Thymus (tissue), 11 donors: ENCODE measurements at regions not wholly inside any gene's neighbourhood (a gene's known extent, or its start where the extent isn't known, plus 50 kb on each side); places are given as distances from the start of the nearest gene placed in this dataset.

Experiments used
- DNase-seq, 9 donors: peaks; one replicate each; pipeline ENCODE4 v3.0.0-alpha.2; 2013; ENCODE audit warnings: low spot score in 9 of 9, low read depth in 6 of 9, missing footprints in 1 of 9
- H3K27ac ChIP-seq, 2 donors: one replicate each; pipeline ENCODE4 v1.5.1; 2013; ENCODE audit warnings: control low read depth in 1 of 2, low read depth in 1 of 2, low read length in 1 of 2, mild to moderate bottlenecking in 1 of 2, moderate library complexity in 1 of 2
- H3K27me3 ChIP-seq, 2 donors: one replicate each; pipeline ENCODE4 v1.5.1; 2013; ENCODE audit warnings: low read length in 1 of 2; ENCODE audit not compliant: control insufficient read depth in 2 of 2, insufficient read depth in 1 of 2
- H3K36me3 ChIP-seq, 2 donors: one replicate each; pipeline ENCODE4 v1.5.1; 2013; ENCODE audit warnings: low read length in 1 of 2, mild to moderate bottlenecking in 1 of 2, moderate library complexity in 1 of 2; ENCODE audit not compliant: control insufficient read depth in 2 of 2, insufficient read depth in 2 of 2
- H3K4me1 ChIP-seq, 2 donors: one replicate each; pipeline ENCODE4 v1.5.1; 2013; ENCODE audit warnings: low read length in 2 of 2; ENCODE audit not compliant: control insufficient read depth in 2 of 2, insufficient read depth in 2 of 2
- H3K4me3 ChIP-seq, 2 donors: one replicate each; pipeline ENCODE4 v1.5.1; 2013; ENCODE audit warnings: low read length in 2 of 2, control low read depth in 1 of 2, mild to moderate bottlenecking in 1 of 2
- H3K9me3 ChIP-seq, 2 donors: one replicate each; pipeline ENCODE4 v1.5.1; 2013; ENCODE audit warnings: low read length in 1 of 2, mild to moderate bottlenecking in 1 of 2; ENCODE audit not compliant: control insufficient read depth in 2 of 2, insufficient read depth in 1 of 2
- WGBS: extraction: QIAGEN DNeasy Blood & Tissue Kit; methylation state at CpG from one replicate; pipeline ENCODE4 v1.1.7; 2013; 5-methylcytosine and 5-hydroxymethylcytosine counted together
- donor health status: healthy.

DNA sequence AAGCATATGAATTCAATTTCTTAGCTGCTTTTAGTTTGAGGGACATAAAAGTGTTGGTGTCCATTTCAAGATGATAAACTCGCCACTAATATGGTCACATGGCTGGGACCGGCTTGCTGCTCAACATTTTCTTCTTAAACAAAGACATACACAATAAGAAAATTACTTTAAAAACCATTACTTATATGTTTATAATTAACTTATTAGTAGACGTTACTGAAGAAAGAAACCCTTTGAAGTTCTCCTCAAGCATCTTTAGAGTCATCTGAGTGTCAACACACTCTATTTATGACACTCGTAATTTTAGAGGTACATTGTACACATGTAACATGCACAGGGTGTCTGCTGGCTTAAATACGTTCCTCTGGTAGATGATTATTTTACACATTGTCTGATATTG, 74.7 kb downstream of the BMP4 start:
- Histone ChIP-seq H3K27ac (no peak overlapping the region), H3K36me3 (no peaks in the 10 kb centered on the region), H3K4me1 (no peaks in the 10 kb centered on the region), H3K27me3 (no peaks in the 10 kb centered on the region), H3K9me3 (no peaks in the 10 kb centered on the region), H3K4me3 (no peak overlapping the region)
- DNase-seq, result no peak
- 88% methylated on average over 5 of the region's 5 CpGs for WGBS

DNA sequence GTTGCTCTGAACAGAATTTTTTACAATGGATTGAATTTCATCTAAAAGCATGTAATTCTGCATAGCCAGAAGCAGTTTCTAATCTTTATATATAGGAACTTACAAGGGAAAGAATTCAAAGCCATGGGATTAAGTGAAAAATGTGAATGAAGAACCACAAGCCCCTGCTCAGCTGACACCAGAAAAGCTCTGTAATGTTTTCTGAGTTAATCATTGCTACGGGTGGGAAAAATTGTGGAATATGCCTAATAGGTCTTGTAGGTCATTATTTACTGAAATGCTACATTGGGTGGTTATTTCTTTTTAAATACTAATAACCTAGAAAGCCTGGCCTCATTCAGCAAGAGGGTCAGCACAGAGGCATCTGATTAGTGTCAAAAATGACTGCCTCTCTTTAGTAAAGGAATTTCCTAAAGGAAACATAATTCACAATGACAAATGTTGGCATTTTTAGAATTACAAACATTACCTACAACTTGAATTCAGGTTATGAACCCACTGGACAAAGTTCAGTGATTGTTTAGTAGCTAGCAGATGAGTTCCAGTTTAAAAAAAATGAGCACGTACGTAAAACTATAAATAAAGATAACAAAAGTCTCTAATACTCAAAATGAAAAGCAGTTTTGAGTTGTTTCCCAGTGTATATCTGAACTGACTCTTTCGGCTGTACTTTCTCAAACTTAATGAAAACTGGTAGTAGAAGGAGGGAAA, 75.3 kb downstream of the BMP4 start:
- no peak overlapping the region for H3K27ac ChIP-seq
- no peaks in the 10 kb centered on the region for H3K9me3 ChIP-seq
- H3K4me1 ChIP-seq, result no peaks in the 10 kb centered on the region
- no peak for DNase-seq
- no peak overlapping the region for H3K4me3 ChIP-seq
- 81% methylated on average over 4 of the region's 4 CpGs for WGBS
- no peaks in the 10 kb centered on the region for H3K36me3 ChIP-seq
- H3K27me3 ChIP-seq, result no peaks in the 10 kb centered on the region

DNA sequence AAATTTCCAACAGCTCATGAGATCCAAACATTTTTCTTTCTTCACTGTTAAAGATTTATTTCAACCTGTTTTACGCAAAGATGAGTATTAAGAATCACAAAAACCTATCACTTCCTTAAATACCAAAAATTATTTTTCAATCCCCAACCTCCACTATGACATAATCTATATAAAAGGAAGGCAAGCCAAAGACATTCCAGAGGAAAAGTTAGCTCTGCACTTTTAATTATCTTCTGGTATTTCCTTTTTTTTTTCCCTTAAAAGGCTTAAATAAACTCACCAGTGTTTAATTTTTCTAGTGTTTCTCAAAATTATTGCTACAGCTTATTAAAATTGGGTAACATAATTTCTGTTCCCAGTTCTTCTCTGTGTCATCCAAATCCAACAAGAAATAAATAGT, 75.9 kb downstream of the BMP4 start:
- no peak overlapping the region for H3K4me3 ChIP-seq
- no peaks in the 10 kb centered on the region for H3K4me1 ChIP-seq
- no peaks in the 10 kb centered on the region for H3K36me3 ChIP-seq
- no peaks in the 10 kb centered on the region for H3K27me3 ChIP-seq
- no peaks in the 10 kb centered on the region for H3K9me3 ChIP-seq
- no peak for DNase-seq
- no peak overlapping the region for H3K27ac ChIP-seq
- WGBS, result 96% methylated on average over 1 of the region's 1 CpG

DNA sequence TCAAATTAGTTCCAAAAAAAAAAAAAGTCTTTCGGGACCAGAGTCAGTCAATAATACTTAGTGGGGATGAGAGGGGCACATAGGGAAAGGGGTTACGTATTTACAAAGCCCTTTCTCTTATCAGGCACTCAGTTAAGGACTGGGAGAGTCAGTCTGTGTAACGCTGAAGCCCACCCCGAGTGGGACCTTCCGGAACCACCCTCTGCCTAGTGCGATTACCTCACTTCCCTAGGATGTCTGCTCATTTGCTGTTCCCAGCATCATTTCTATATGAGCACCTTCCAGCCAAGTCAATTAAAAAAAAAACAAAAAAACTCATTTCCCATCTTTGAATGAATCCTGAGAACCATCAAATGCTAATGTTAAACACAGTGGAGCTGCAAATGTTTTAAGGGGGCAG, 76.9 kb downstream of the BMP4 start:
- Histone ChIP-seq H3K4me1 (no peaks in the 10 kb centered on the region), H3K36me3 (no peaks in the 10 kb centered on the region), H3K4me3 (no peak overlapping the region), H3K9me3 (no peaks in the 10 kb centered on the region), H3K27ac (no peak overlapping the region), H3K27me3 (no peaks in the 10 kb centered on the region)
- 92% methylated on average over 6 of the region's 6 CpGs for WGBS
- DNase-seq, result no peak

DNA sequence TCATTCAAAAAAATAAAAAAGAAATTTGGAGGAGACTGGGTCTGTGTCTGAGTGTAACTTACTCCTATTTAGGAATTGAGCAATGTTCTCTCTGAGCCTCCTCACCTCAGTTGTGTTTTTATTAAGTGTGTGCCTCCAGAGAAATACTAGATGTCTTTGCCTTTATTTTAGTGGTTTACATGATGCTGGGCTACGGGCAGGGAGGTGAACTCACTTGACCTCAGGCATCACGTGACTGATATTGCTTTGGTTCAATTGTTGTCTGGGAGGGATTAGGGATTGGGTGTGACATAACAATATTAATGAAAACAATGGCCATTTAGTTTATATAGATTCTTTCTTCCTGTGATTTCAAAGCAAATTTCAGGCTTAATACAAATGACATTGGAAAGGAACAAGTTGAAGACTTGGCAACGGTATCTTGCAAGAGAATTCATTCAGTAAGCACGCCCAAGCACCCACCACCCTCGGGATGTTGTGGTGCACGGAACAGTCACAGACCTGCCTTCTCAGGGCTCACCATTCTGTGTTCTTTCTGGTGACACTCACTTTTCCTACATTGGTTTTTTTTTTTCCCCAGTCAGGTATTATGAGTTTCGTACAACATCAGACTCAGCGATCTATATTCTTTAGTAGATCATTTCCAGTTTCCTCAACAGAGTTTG, 77.5 kb downstream of the BMP4 start:
- DNase-seq, result no peak
- H3K4me1 ChIP-seq, result no peaks in the 10 kb centered on the region
- no peaks in the 10 kb centered on the region for H3K9me3 ChIP-seq
- H3K27ac ChIP-seq, result no peak overlapping the region
- no peak overlapping the region for H3K4me3 ChIP-seq
- H3K36me3 ChIP-seq, result no peaks in the 10 kb centered on the region
- no peaks in the 10 kb centered on the region for H3K27me3 ChIP-seq
- 91% methylated on average over 8 of the region's 8 CpGs for WGBS

DNA sequence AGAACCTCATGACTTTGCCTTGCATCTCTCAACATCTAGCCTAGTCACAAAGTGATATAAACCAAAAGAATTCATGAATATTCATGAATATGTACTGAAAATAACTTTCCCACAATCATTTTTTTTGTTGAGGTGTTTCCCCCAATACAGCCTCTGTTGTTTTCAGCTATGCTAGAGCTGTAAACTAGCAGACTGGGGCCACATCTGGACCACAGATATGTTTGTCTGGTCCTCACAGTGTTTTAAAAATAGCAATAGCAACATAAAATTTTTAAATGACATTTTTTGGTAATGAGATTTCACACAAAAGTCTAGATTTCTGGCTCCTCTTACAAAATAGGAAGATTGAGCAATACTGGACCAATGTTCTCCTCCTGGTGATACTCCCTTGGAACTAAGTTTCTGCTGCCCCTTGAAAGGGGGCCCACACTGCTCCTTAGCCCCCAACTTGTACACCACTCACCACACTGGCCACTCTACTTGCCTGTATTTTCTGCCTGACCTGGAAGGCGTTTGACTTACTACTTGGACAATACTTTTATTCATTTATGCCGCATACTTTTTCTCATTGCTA, 81.2 kb downstream of the BMP4 start:
- no peak for DNase-seq

DNA sequence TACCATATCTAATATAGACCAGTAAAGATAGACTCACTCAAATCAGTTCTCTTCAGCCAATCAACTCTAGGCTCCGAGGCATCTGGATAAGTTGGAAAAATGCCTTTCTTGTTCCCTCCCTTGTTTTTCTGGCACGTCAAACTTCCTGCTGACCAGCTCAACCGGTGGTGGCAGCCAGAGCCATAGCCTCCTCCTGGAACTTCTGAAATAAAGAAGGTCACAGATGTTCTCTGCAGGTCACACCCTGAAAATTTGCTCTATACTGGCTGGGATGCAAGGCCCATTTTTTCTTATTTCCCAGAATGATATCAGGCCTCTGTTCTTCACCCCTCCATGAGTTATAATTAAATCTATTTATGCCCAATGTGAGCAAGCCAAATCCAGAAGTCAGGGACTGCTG, 81.9 kb downstream of the BMP4 start:
- H3K4me3 ChIP-seq, result no peak overlapping the region
- no peaks in the 10 kb centered on the region for H3K9me3 ChIP-seq
- no peaks in the 10 kb centered on the region for H3K36me3 ChIP-seq
- no peak for DNase-seq
- H3K27ac ChIP-seq, result no peak overlapping the region
- H3K27me3 ChIP-seq, result no peaks in the 10 kb centered on the region
- H3K4me1 ChIP-seq, result no peaks in the 10 kb centered on the region
- 86% methylated on average over 3 of the region's 3 CpGs for WGBS

More for the DNA sequence above, 81.2 kb downstream of the BMP4 start:
- no peak overlapping the region for H3K27ac ChIP-seq
- no peaks in the 10 kb centered on the region for H3K36me3 ChIP-seq
- no peaks in the 10 kb centered on the region for H3K27me3 ChIP-seq
- H3K4me1 ChIP-seq, result no peaks in the 10 kb centered on the region
- WGBS, result 96% methylated on average over 2 of the region's 2 CpGs
- H3K9me3 ChIP-seq, result no peaks in the 10 kb centered on the region
- no peak overlapping the region for H3K4me3 ChIP-seq

DNA sequence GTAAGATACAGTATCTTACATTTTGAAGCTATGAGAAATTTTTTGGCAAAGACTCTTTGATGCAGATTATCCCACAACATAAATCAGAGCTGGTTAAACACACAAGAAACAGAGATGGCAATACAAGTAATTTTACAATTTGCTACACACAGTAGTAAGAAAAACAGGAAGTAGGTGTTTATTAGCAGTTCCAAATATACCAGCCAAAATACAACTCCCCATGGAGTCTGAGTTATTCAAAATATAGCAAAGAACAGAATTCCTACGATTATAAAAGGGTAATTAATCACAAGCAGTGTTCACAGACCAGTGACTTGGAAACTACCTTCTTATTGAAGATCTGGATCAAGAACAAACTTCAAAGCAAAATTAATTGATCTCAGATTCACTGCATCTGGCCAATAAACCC, 83.9 kb downstream of the BMP4 start:
- H3K27me3 ChIP-seq, result no peaks in the 10 kb centered on the region
- no peaks in the 10 kb centered on the region for H3K36me3 ChIP-seq
- no peaks in the 10 kb centered on the region for H3K9me3 ChIP-seq
- no peak for DNase-seq
- no peak overlapping the region for H3K4me3 ChIP-seq
- H3K4me1 ChIP-seq, result no peaks in the 10 kb centered on the region
- WGBS, result 56% methylated on average over 1 of the region's 1 CpG
- H3K27ac ChIP-seq, result no peak overlapping the region

DNA sequence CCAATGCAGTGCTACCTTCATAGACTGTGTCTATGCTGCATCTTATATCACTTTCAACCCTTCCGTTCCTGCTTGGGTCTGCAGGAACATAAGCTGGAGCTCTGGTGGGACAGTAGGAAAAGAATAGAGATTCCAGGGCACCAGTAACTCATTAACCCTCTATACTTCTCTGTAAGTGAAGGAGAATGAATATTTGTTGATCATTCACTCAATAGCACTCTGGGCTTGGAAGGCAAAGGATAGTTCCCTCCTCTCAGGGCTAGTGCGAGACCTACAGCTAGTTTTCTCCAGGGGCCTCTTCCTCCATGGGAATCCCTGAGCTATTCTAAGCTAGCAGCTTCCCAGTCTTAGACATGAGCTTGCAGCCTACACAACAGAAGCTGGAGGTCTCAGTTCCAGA, 84.7 kb downstream of the BMP4 start:
- 77% methylated on average over 2 of the region's 2 CpGs for WGBS
- Histone ChIP-seq H3K27me3 (no peaks in the 10 kb centered on the region), H3K4me3 (no peak overlapping the region), H3K36me3 (no peaks in the 10 kb centered on the region), H3K9me3 (no peaks in the 10 kb centered on the region), H3K4me1 (no peaks in the 10 kb centered on the region), H3K27ac (no peak overlapping the region)
- DNase-seq, result no peak
